Ectodermal cell (in vitro differentiated cells): ENCODE measurements at regions not wholly inside any gene's neighbourhood (a gene's known extent, or its start where the extent isn't known, plus 50 kb on each side); places are given as distances from the start of the nearest gene placed in this dataset.

Experiments used
- H3K27ac ChIP-seq: 2 replicates; pipeline ENCODE4 v1.7.0; 2013; ENCODE audit warnings: mild to moderate bottlenecking, low read depth, low read length; ENCODE audit not compliant: insufficient read depth, poor library complexity, severe bottlenecking
- H3K27me3 ChIP-seq: 2 replicates; pipeline ENCODE4 v1.7.0; 2013; ENCODE audit warnings: mild to moderate bottlenecking, low read length; ENCODE audit not compliant: insufficient read depth, control insufficient read depth, poor library complexity, severe bottlenecking
- H3K36me3 ChIP-seq: one replicate; pipeline ENCODE4 v1.7.0; 2013; ENCODE audit warnings: low read length; ENCODE audit not compliant: control insufficient read depth, insufficient read depth
- H3K4me1 ChIP-seq: one replicate; pipeline ENCODE4 v1.7.0; 2013; ENCODE audit warnings: low read length; ENCODE audit not compliant: control insufficient read depth, insufficient read depth
- H3K4me3 ChIP-seq: 2 replicates; pipeline ENCODE4 v1.7.0; 2013; ENCODE audit warnings: low read depth, low read length, control low read depth; ENCODE audit not compliant: insufficient read depth
- H3K9me3 ChIP-seq: 2 replicates; pipeline ENCODE4 v1.7.0; 2013; ENCODE audit warnings: mild to moderate bottlenecking, low read length, moderate library complexity; ENCODE audit not compliant: control insufficient read depth
- WGBS, 2 experiments: methylation state at CpG; one replicate each; pipeline ENCODE4 v1.1.7; 2013; ENCODE audit warnings: missing lambda C conversion rate in 2 of 2; 5-methylcytosine and 5-hydroxymethylcytosine counted together

GRCh38 chr4:33272722-33273121 is 2552.6 kb downstream of the PCDH7 start:
- Histone ChIP-seq H3K27ac (no peak overlapping the region), H3K36me3 (no peaks in the 10 kb centered on the region), H3K4me3 (no peak overlapping the region), H3K4me1 (no peaks in the 10 kb centered on the region), H3K9me3 (no peaks in the 10 kb centered on the region), H3K27me3 (no peaks in the 10 kb centered on the region)
- no CpG with 5 or more reads among the region's 1 CpG for WGBS, 2 experiments

GRCh38 chr4:33283818-33284217 is 2563.6 kb downstream of the PCDH7 start:
- Histone ChIP-seq H3K36me3 (no peaks in the 10 kb centered on the region), H3K4me3 (no peak overlapping the region), H3K27me3 (no peaks in the 10 kb centered on the region), H3K27ac (no peak overlapping the region), H3K4me1 (no peaks in the 10 kb centered on the region), H3K9me3 (no peaks in the 10 kb centered on the region)
- WGBS, 2 experiments, result no CpG with 5 or more reads among the region's 1 CpG

- Histone ChIP-seq H3K4me3 (no peak overlapping the region), H3K36me3 (no peaks in the 10 kb centered on the region), H3K4me1 (peaks cover 4% of the 10 kb centered on the region), H3K27ac (peak overlapping the region; percentile 16), H3K9me3 (no peaks in the 10 kb centered on the region), H3K27me3 (no peaks in the 10 kb centered on the region)
- WGBS, 2 experiments, result 64 to 77% methylated on average over 2 of the region's 3 CpGs
Measured at GRCh38 chr4:33296876-33297455, 2576.8 kb downstream of the PCDH7 start.

- no peaks in the 10 kb centered on the region for H3K27me3 ChIP-seq
- no peaks in the 10 kb centered on the region for H3K9me3 ChIP-seq
- H3K36me3 ChIP-seq, result no peaks in the 10 kb centered on the region
- no peak overlapping the region for H3K27ac ChIP-seq
- no peaks in the 10 kb centered on the region for H3K4me1 ChIP-seq
- H3K4me3 ChIP-seq, result no peak overlapping the region
- WGBS, 2 experiments, result 89 to 97% methylated on average over 2 of the region's 2 CpGs
Measured at GRCh38 chr4:33302321-33302720, 2582.2 kb downstream of the PCDH7 start.

GRCh38 chr4:33306131-33306530 is 2586.0 kb downstream of the PCDH7 start:
- no peaks in the 10 kb centered on the region for H3K36me3 ChIP-seq
- no peaks in the 10 kb centered on the region for H3K9me3 ChIP-seq
- H3K27me3 ChIP-seq, result no peaks in the 10 kb centered on the region
- no peaks in the 10 kb centered on the region for H3K4me1 ChIP-seq
- H3K4me3 ChIP-seq, result no peak overlapping the region
- 93 to 98% methylated on average over 2 of the region's 2 CpGs for WGBS, 2 experiments
- no peak overlapping the region for H3K27ac ChIP-seq

GRCh38 chr4:33316033-33316432 is 2595.9 kb downstream of the PCDH7 start:
- H3K9me3 ChIP-seq, result no peaks in the 10 kb centered on the region
- H3K27ac ChIP-seq, result no peak overlapping the region
- no peaks in the 10 kb centered on the region for H3K4me1 ChIP-seq
- whole genome bisulfite sequencing, 2 experiments, result 92 to 96% methylated on average over 2 of the region's 2 CpGs
- no peaks in the 10 kb centered on the region for H3K27me3 ChIP-seq
- H3K36me3 ChIP-seq, result no peaks in the 10 kb centered on the region
- no peak overlapping the region for H3K4me3 ChIP-seq

- H3K9me3 ChIP-seq, result no peaks in the 10 kb centered on the region
- no peak overlapping the region for H3K4me3 ChIP-seq
- H3K36me3 ChIP-seq, result no peaks in the 10 kb centered on the region
- H3K27me3 ChIP-seq, result no peaks in the 10 kb centered on the region
- no peak overlapping the region for H3K27ac ChIP-seq
- H3K4me1 ChIP-seq, result no peaks in the 10 kb centered on the region
- whole genome bisulfite sequencing, 2 experiments, result 92 to 99% methylated on average over 3 of the region's 3 CpGs
Measured at GRCh38 chr4:33316578-33316977, 2596.4 kb downstream of the PCDH7 start.

- no peak overlapping the region for H3K27ac ChIP-seq
- WGBS, 2 experiments, result 100% methylated on average over 1 of the region's 1 CpG
- H3K4me1 ChIP-seq, result no peaks in the 10 kb centered on the region
- H3K36me3 ChIP-seq, result no peaks in the 10 kb centered on the region
- no peaks in the 10 kb centered on the region for H3K27me3 ChIP-seq
- H3K9me3 ChIP-seq, result no peaks in the 10 kb centered on the region
- no peak overlapping the region for H3K4me3 ChIP-seq
Measured at GRCh38 chr4:33323393-33323792, 2603.2 kb downstream of the PCDH7 start.

GRCh38 chr4:33334416-33334815 is 2614.2 kb downstream of the PCDH7 start:
- no peaks in the 10 kb centered on the region for H3K9me3 ChIP-seq
- WGBS, 2 experiments, result 91 to 99% methylated on average over 2 of the region's 2 CpGs
- H3K36me3 ChIP-seq, result no peaks in the 10 kb centered on the region
- H3K27me3 ChIP-seq, result no peaks in the 10 kb centered on the region
- H3K4me3 ChIP-seq, result no peak overlapping the region
- H3K4me1 ChIP-seq, result no peaks in the 10 kb centered on the region
- H3K27ac ChIP-seq, result no peak overlapping the region

- no peaks in the 10 kb centered on the region for H3K4me1 ChIP-seq
- no peaks in the 10 kb centered on the region for H3K27me3 ChIP-seq
- no peaks in the 10 kb centered on the region for H3K36me3 ChIP-seq
- no peaks in the 10 kb centered on the region for H3K9me3 ChIP-seq
- no peak overlapping the region for H3K4me3 ChIP-seq
- WGBS, 2 experiments, result 93 to 96% methylated on average over 3 of the region's 3 CpGs
- H3K27ac ChIP-seq, result no peak overlapping the region
Measured at GRCh38 chr4:33339762-33340161, 2619.6 kb downstream of the PCDH7 start.

GRCh38 chr4:33340168-33340567 is 2620.0 kb downstream of the PCDH7 start:
- H3K4me3 ChIP-seq, result no peak overlapping the region
- 94 to 96% methylated on average over 5 of the region's 5 CpGs for WGBS, 2 experiments
- no peak overlapping the region for H3K27ac ChIP-seq
- H3K36me3 ChIP-seq, result no peaks in the 10 kb centered on the region
- H3K4me1 ChIP-seq, result no peaks in the 10 kb centered on the region
- no peaks in the 10 kb centered on the region for H3K9me3 ChIP-seq
- H3K27me3 ChIP-seq, result no peaks in the 10 kb centered on the region
